ENCODE measurements at regions not wholly inside any gene's neighbourhood (a gene's known extent, or its start where the extent isn't known, plus 50 kb on each side); places are given as distances from the start of the nearest gene placed in this dataset.

DNA sequence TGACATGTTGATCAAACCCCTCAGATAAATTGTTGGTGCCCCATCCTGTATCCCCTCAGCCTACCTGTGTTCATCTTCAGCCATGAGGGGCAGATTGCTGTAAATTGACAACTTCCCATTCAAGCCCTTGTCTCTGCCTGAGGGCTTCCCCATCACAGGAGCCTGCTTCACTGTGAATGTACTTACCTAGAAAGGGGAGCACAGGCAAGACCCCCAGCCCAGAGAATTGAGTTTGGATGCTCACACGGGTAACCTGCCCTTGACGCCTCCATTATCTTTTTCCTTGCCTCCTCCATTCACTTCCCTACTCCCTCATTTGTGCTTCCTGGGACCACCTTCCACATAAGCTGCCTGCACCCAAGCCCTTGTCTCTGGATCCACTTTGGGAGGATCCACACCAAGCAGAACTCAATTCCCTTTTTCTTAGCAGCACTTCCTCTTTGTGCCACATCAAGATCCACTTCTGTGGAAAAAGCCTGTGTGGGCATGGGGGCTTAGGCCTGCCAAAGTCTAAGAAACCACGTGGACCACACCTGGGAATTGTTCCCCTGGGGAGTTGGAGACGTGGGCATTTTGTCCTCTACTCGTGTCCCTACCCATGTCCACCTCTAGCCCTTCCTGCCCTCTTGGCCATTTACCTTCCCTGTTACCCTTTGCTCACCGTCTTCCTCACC is 103.4 kb upstream of the FOXA2 start:
- DNase-seq (ENCODE audit: extremely low read depth, insufficient read length) = no peak

DNA sequence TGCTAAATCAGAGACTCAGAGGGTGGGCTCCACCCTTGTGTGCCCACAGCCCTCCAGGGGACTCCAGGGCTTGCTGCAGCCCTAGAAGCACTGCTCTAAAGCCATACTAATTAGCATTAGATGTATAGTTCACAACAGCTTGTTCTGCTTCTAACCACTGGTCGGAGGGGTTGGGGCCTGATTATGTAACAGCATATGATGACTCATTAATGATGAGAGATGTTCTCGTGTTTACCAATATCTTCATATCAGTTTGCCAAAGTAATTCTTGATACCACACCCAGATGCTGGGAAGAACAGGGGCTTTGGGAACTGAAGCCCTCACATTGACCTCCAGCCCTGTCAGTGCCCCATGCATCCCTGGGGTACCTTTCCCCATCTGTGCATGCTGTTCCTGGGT is 104.1 kb upstream of the FOXA2 start:
- no peak for DNase-seq (ENCODE audit: extremely low read depth, insufficient read length)
- Histone ChIP-seq H3K4me3 (replicated peaks; ENCODE audit: low read depth, low read length) (no peak overlapping the region), H3K36me3 (ENCODE audit: control insufficient read depth, insufficient read depth, low read length) (no peaks in the 10 kb centered on the region), H3K27me3 (replicated peaks; ENCODE audit: control insufficient read depth, insufficient read depth, low read length) (no peaks in the 10 kb centered on the region)
- TF ChIP-seq, protein P1, sequence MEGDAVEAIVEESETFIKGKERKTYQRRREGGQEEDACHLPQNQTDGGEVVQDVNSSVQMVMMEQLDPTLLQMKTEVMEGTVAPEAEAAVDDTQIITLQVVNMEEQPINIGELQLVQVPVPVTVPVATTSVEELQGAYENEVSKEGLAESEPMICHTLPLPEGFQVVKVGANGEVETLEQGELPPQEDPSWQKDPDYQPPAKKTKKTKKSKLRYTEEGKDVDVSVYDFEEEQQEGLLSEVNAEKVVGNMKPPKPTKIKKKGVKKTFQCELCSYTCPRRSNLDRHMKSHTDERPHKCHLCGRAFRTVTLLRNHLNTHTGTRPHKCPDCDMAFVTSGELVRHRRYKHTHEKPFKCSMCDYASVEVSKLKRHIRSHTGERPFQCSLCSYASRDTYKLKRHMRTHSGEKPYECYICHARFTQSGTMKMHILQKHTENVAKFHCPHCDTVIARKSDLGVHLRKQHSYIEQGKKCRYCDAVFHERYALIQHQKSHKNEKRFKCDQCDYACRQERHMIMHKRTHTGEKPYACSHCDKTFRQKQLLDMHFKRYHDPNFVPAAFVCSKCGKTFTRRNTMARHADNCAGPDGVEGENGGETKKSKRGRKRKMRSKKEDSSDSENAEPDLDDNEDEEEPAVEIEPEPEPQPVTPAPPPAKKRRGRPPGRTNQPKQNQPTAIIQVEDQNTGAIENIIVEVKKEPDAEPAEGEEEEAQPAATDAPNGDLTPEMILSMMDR (IDR thresholded peaks at IDR 0.05; ENCODE audit: insufficient read depth, low read length, poor library complexity, severe bottlenecking) = no peak

More for the DNA sequence above, 103.4 kb upstream of the FOXA2 start:
- Histone ChIP-seq H3K27me3 (replicated peaks; ENCODE audit: control insufficient read depth, insufficient read depth, low read length) (no peaks in the 10 kb centered on the region), H3K36me3 (ENCODE audit: control insufficient read depth, insufficient read depth, low read length) (no peaks in the 10 kb centered on the region), H3K4me3 (replicated peaks; ENCODE audit: low read depth, low read length) (no peak overlapping the region)
- TF ChIP-seq, protein P1 (IDR thresholded peaks at IDR 0.05; ENCODE audit: insufficient read depth, low read length, poor library complexity, severe bottlenecking) = no peak

DNA sequence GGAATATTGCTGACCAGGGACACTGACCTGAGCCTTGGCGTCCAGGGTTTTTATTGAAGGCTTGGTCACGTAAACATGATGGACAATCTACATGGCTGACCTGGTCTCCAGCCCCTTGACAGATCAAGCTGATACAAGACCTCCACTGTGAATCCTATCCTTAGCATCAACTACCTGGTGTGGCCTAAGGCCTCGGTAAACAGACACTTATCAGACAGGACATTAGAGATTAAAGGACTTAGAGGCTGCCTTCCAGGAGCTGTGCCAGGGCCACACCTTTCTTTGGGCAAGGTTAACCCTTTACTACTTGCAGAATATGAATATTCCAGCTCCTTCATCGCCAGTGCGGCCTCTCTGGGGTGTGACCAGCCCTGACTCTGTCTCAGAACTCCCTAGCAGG is 104.9 kb upstream of the FOXA2 start:
- no peaks in the 10 kb centered on the region for H3K27me3 ChIP-seq (replicated peaks; ENCODE audit: control insufficient read depth, insufficient read depth, low read length)
- H3K36me3 ChIP-seq (ENCODE audit: control insufficient read depth, insufficient read depth, low read length) = no peaks in the 10 kb centered on the region
- TF ChIP-seq, protein P1 (IDR thresholded peaks at IDR 0.05; ENCODE audit: insufficient read depth, low read length, poor library complexity, severe bottlenecking) = no peak
- H3K4me3 ChIP-seq (replicated peaks; ENCODE audit: low read depth, low read length) = no peak overlapping the region
- no peak for DNase-seq (ENCODE audit: extremely low read depth, insufficient read length)

DNA sequence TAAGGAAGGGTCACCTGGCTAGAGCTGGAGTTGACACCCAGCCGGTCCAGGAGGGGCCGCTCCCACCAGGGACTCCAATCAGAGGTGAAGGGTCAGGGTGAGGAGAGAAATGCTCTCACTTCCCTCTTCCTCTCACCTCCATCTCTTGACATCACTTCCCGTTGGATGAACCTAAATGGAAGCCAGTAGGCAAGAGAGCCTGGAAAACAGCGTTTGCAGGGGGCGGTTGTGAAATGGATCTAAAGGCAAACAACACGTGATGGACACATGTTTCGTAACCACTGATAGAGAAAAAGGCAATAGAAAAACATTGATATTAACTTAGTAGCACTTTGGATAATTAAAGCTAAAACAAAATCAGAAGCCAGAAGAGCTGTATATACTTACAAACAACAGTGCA is 105.6 kb upstream of the FOXA2 start:
- Histone ChIP-seq H3K36me3 (ENCODE audit: control insufficient read depth, insufficient read depth, low read length) (no peaks in the 10 kb centered on the region), H3K27me3 (replicated peaks; ENCODE audit: control insufficient read depth, insufficient read depth, low read length) (no peaks in the 10 kb centered on the region), H3K4me3 (replicated peaks; ENCODE audit: low read depth, low read length) (no peak overlapping the region)
- TF ChIP-seq, protein P1 (IDR thresholded peaks at IDR 0.05; ENCODE audit: insufficient read depth, low read length, poor library complexity, severe bottlenecking) = no peak
- no peak for DNase-seq (ENCODE audit: extremely low read depth, insufficient read length)

DNA sequence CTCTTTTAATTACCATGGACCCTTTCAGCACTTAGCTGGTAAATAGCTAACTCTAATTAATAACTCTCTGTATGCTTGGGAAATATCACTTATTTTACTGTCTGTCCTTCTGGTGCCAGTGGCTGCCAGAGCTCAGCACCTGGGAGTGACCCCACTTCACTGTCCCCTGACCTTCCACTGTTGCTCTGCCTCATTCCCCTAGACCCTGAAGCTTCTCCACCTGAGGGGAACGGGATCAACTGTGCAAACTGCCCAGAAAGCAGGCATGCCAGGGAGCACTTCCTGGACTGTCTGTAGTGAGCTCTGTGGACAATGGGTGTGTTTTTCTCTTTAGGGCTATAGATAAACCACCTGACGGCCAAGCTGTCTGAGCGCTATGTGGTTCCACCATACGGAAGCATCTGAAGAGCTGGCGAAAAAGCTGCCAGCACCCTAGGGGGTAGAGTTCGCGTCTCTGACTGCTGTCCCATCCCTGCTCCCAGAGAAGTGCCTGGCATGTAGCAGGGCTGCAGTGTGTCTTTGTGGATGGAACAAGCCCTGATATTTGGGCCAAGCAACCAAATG is 106.3 kb upstream of the FOXA2 start:
- H3K27me3 ChIP-seq (replicated peaks; ENCODE audit: control insufficient read depth, insufficient read depth, low read length) = no peaks in the 10 kb centered on the region
- DNase-seq (ENCODE audit: extremely low read depth, insufficient read length) = no peak

More for the DNA sequence above, 106.3 kb upstream of the FOXA2 start:
- TF ChIP-seq, protein P1 (IDR thresholded peaks at IDR 0.05; ENCODE audit: insufficient read depth, low read length, poor library complexity, severe bottlenecking) = no peak
- no peak overlapping the region for H3K4me3 ChIP-seq (replicated peaks; ENCODE audit: low read depth, low read length)
- no peaks in the 10 kb centered on the region for H3K36me3 ChIP-seq (ENCODE audit: control insufficient read depth, insufficient read depth, low read length)

All from GM06990 (cell line).